OCI-LY7 (cell line): ENCODE measurements at regions not wholly inside any gene's neighbourhood (a gene's known extent, or its start where the extent isn't known, plus 50 kb on each side); places are given as distances from the start of the nearest gene placed in this dataset.

Experiments used
- BruUV-seq: library from RNA; stranded (reverse); fragments of 400-500 nt; replicated peaks from 2 replicates; lab custom pipeline; 2021; lab: Mats Ljungman, UMichigan
- CTCF ChIA-PET: fragments of 300-600 bp; sonication (Branson Sonifier 250); formaldehyde crosslinking; loops from one replicate; lab custom pipeline; 2022; ENCODE audit warnings: antibody characterized with exemption; ENCODE audit not compliant: unreplicated experiment; lab: Charles Lee
- POLR2A ChIA-PET: fragments of 300-600 bp; sonication (Branson Sonifier 250); formaldehyde crosslinking; loops from one replicate; lab custom pipeline; 2022; ENCODE audit warnings: antibody characterized with exemption; lab: Charles Lee
- DNase-seq: peaks from one replicate; pipeline ENCODE4 v3.0.0-alpha.2; 2015; ENCODE audit warnings: low spot score
- H2AFZ ChIP-seq: fragments of 200-600 bp; sonication (generic), shearing (Covaris generic); 2 replicates; pipeline ENCODE4 v1.6.1; 2014; ENCODE audit warnings: mild to moderate bottlenecking, antibody characterized with exemption, low read length, moderate library complexity
- H3K27ac ChIP-seq: fragments of 200-600 bp; sonication (generic); 2 replicates; pipeline ENCODE4 v1.5.1; 2014; ENCODE audit warnings: mixed run types, low read depth, mild to moderate bottlenecking, moderate library complexity, low read length, inconsistent platforms; ENCODE audit not compliant: poor library complexity, severe bottlenecking
- H3K36me3 ChIP-seq: fragments of 200-600 bp; sonication (generic); 2 replicates; pipeline ENCODE4 v1.6.1; 2014; ENCODE audit warnings: mild to moderate bottlenecking, antibody characterized with exemption, low read length, moderate library complexity, mixed read lengths; ENCODE audit not compliant: insufficient read depth
- H3K4me1 ChIP-seq: fragments of 200-600 bp; sonication (generic); 2 replicates; pipeline ENCODE4 v1.5.1; 2014; ENCODE audit warnings: mild to moderate bottlenecking, low read length; ENCODE audit not compliant: insufficient read depth, poor library complexity, severe bottlenecking
- H3K4me2 ChIP-seq: fragments of 200-600 bp; sonication (generic); 2 replicates; pipeline ENCODE4 v1.6.1; 2014; ENCODE audit warnings: mild to moderate bottlenecking, low read length
- H3K4me3 ChIP-seq: fragments of 200-600 bp; sonication (generic); 2 replicates; pipeline ENCODE4 v1.5.1; 2014; ENCODE audit warnings: mild to moderate bottlenecking, low read depth, low read length; ENCODE audit not compliant: poor library complexity, severe bottlenecking
- H3K79me2 ChIP-seq: fragments of 200-600 bp; sonication (generic); 2 replicates; pipeline ENCODE4 v1.6.1; 2016; ENCODE audit warnings: low read depth, mild to moderate bottlenecking, low read length, moderate library complexity, mixed read lengths; ENCODE audit not compliant: insufficient read depth
- H3K9me2 ChIP-seq: fragments of 200-600 bp; sonication (generic); 2 replicates; pipeline ENCODE4 v1.6.1; 2016; ENCODE audit warnings: mild to moderate bottlenecking, low read length, mixed read lengths; ENCODE audit not compliant: insufficient read depth
- H3K9me3 ChIP-seq: fragments of 200-600 bp; sonication (generic); 2 replicates; pipeline ENCODE4 v1.6.1; 2014; ENCODE audit warnings: mild to moderate bottlenecking, mixed run types, low read length, mixed read lengths
- H4K20me1 ChIP-seq: fragments of 200-600 bp; sonication (generic); 2 replicates; pipeline ENCODE4 v1.6.1; 2014; ENCODE audit warnings: mild to moderate bottlenecking, antibody characterized with exemption, low read length, moderate library complexity, mixed read lengths; ENCODE audit not compliant: insufficient read depth
- CTCF ChIP-seq: fragments of 200-600 bp; sonication (generic); conservative IDR thresholded peaks from 2 replicates; pipeline ENCODE4 v1.5.1; 2014; ENCODE audit warnings: mild to moderate bottlenecking, antibody characterized with exemption, low read length, moderate library complexity, mixed read lengths
- EZH2phosphoT487 ChIP-seq: fragments of 200-600 bp; sonication (generic); IDR thresholded peaks from 2 replicates; pipeline ENCODE4 v1.6.1; 2018; ENCODE audit warnings: low read depth, borderline replicate concordance, mild to moderate bottlenecking, mixed run types, antibody characterized with exemption, low read length, moderate library complexity, mixed read lengths
- intact Hi-C: fragments of 100-400 bp; cut with micrococcal nuclease; formaldehyde crosslinking; loops from one replicate; pipeline ENCODE4 v1.10.0; 2022; ENCODE audit not compliant: unreplicated experiment

DNA sequence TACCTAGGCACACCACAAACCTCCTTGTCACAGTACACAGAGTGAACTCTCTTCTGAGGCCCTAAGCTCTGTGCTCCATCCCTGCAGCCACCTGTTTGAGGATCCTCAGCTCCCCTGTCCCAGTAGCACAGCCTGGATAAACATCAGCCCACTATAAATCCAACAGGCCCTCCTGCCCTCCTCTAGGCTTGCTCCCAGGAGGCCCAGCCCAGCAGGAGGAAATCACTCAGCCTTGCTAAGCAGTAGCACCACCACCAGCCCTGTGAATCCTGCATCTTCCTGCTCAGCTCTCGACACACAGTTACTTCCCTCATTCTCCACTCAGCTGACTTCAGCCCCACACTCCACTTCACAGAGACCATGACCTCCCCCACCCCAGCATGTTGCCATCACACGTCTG lies 273.9 kb downstream of the BCOR start:
- no peak overlapping the region for H3K4me2 ChIP-seq
- H3K9me3 ChIP-seq, result no peaks in the 10 kb centered on the region
- no peak overlapping the region for H3K4me3 ChIP-seq
- peaks cover 42% of the 10 kb centered on the region for H3K4me1 ChIP-seq
- no peak overlapping the region for H3K27ac ChIP-seq
- intact Hi-C loops, result no loop called here
- no peaks in the 10 kb centered on the region for H3K79me2 ChIP-seq
- no peaks in the 10 kb centered on the region for H3K9me2 ChIP-seq
- H4K20me1 ChIP-seq, result no peaks in the 10 kb centered on the region
- ChIA-PET POLR2A (interaction anchor here (1.4 kb wide), 1 partner anchor 13 kb away, joined by 4 read pairs; no protein-coding TSS in a partner anchor), CTCF (no interaction called here)
- DNase-seq, result peak; percentile 18
- no peak for TF ChIP-seq CTCF
- no peaks in the 10 kb centered on the region for H3K36me3 ChIP-seq
- BruUV-seq, result no TSS peak
- H2AFZ ChIP-seq, result no peak overlapping the region

DNA sequence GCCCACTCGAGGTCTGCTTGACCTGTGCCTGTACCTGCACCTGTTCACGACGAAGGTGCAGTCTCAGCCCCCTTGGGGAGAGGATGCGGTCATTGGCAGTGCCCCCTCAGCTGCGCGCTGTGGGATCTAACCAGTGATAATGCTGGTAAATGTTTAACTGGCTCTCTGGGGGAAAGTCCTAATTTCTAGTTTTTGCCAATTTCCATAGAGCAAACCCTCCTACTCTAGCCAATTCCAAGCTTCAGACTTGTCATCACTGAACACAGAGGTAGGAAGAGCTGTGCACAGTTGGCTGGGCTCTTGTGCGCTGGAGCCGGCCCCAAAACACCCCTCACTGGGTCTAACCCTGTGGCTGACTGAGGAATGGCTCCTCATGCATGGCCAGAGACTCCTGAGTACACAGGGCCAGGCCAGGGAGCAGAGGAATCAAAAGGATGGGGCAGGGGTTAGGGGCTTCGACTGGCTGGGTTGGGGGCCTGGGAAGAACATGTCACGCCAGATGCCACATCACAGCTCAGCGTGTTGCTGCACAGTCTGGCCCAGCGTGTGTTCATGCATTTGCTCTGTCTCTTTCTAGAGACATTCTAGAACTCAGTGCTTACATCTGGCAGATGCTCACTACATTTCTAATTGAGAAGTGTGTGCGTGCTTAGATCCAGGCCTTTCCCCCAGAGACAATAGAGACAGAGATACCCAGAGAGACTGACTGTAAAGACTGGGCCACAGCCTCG lies 270.8 kb downstream of the BCOR start:
- TF ChIP-seq EZH2phosphoT487 (no peak), CTCF (no peak)
- intact Hi-C loops, result no loop called here
- BruUV-seq, result no TSS peak
- CTCF ChIA-PET, result no interaction called here
- Histone ChIP-seq H3K36me3 (no peaks in the 10 kb centered on the region), H3K4me1 (peaks cover 42% of the 10 kb centered on the region), H3K27ac (no peak overlapping the region), H3K9me2 (no peaks in the 10 kb centered on the region), H3K9me3 (no peaks in the 10 kb centered on the region), H3K4me3 (no peak overlapping the region), H3K4me2 (no peak overlapping the region), H3K79me2 (no peaks in the 10 kb centered on the region), H4K20me1 (no peaks in the 10 kb centered on the region), H2AFZ (no peak overlapping the region)
- DNase-seq, result no peak
- POLR2A ChIA-PET, result no interaction called here

- POLR2A ChIA-PET, result interaction anchor here (0.7 kb wide), 1 partner anchor 14 kb away, joined by 3 read pairs; no protein-coding TSS in a partner anchor
- DNase-seq, result peak; percentile 74
- intact Hi-C loops, result no loop called here
Measured at GRCh38 chrX:39827951-39828350, 269.8 kb downstream of the BCOR start.

More at GRCh38 chrX:39827951-39828350, 269.8 kb downstream of the BCOR start:
- no TSS peak for BruUV-seq
- H3K79me2 ChIP-seq, result no peaks in the 10 kb centered on the region
- no peaks in the 10 kb centered on the region for H4K20me1 ChIP-seq
- H3K4me2 ChIP-seq, result peak overlapping the region; percentile 20; the same call in 1 of the 2 replicates
- H3K9me2 ChIP-seq, result no peaks in the 10 kb centered on the region
- no peaks in the 10 kb centered on the region for H3K36me3 ChIP-seq
- H3K4me1 ChIP-seq, result peaks cover 42% of the 10 kb centered on the region
- H3K4me3 ChIP-seq, result no peak overlapping the region
- no peaks in the 10 kb centered on the region for H3K9me3 ChIP-seq
- H3K27ac ChIP-seq, result no peak overlapping the region
- no peak overlapping the region for H2AFZ ChIP-seq
- no peak for TF ChIP-seq CTCF
- TF ChIP-seq EZH2phosphoT487, result no peak
- CTCF ChIA-PET, result no interaction called here
